ENCODE measurements at regions not wholly inside any gene's neighbourhood (a gene's known extent, or its start where the extent isn't known, plus 50 kb on each side); places are given as distances from the start of the nearest gene placed in this dataset.

GRCh38 chr7:50226145-50226544 lies 78.4 kb upstream of the IKZF1 start:
- no peak for TF ChIP-seq POLR2A (IDR thresholded peaks at IDR 0.05; ENCODE audit: low read depth, low read length)
- TF ChIP-seq TCF12 (IDR thresholded peaks at IDR 0.05; ENCODE audit: low read depth, low read length): no peak

Data from GM12878 (cell line).